K562 (cell line): ENCODE measurements at regions not wholly inside any gene's neighbourhood (a gene's known extent, or its start where the extent isn't known, plus 50 kb on each side); places are given as distances from the start of the nearest gene placed in this dataset.

ENCODE experiments used
- ATAC-seq: fragments of 200-7000 bp; cut with Tn5 transposase; 3 replicates; pipeline ENCODE4 v1.9.1; 2020; ENCODE audit warnings: moderate library complexity
- BruUV-seq: library from RNA; stranded (reverse); fragments of 400-500 nt; replicated peaks from 2 replicates; lab custom pipeline; 2021; lab: Mats Ljungman, UMichigan
- CTCF ChIA-PET: fragments of 300-600 bp; formaldehyde crosslinking; extraction: SDS; loops from one replicate; lab custom pipeline; 2021; ENCODE audit warnings: low intra/inter-chr PET ratio; lab: Yijun Ruan, JAX
- POLR2A ChIA-PET: fragments of 300-600, 350-650 bp; sonication (Branson Sonifier 250); formaldehyde crosslinking; extraction: SDS; loops from one replicate; lab custom pipeline; 2021; ENCODE audit warnings: antibody characterized with exemption, inconsistent platforms; lab: Yijun Ruan, JAX
- DNase-seq, 4 experiments: peaks; one replicate each; pipeline versions ENCODE4 v3.0.0 to v3.0.0-alpha.2; 2011 to 2018; ENCODE audit warnings: low spot score in 3 of 4, mixed read lengths in 3 of 4; ENCODE audit errors: extremely low read depth in 1 of 4
- FAIRE-seq: peaks from 2 replicates; lab custom pipeline; 2011; peaks lifted over from hg19 to GRCh38; lab: Jason Lieb, UNC
- H2AFZ ChIP-seq: 2 replicates; pipeline ENCODE4 v1.6.0; 2011; ENCODE audit warnings: low read depth, low read length, control low read depth, inconsistent platforms
- H3K27ac ChIP-seq: fragments of 200-600 bp; 3 replicates; pipeline ENCODE4 v1.8.0; 2011; ENCODE audit warnings: low read depth, mild to moderate bottlenecking, control low read depth, inconsistent platforms, low read length, moderate library complexity, mixed read lengths; ENCODE audit errors: extremely low read depth
- H3K27me3 ChIP-seq, 2 experiments: fragments of 300-600 bp in 1 of 2; 2 replicates in 1 of 2; 3 replicates in 1 of 2; pipeline versions ENCODE4 v1.6.0 to v1.8.0; 2011; ENCODE audit warnings: inconsistent platforms in 2 of 2, low read length in 2 of 2, mild to moderate bottlenecking in 1 of 2, mixed read lengths in 1 of 2, moderate library complexity in 1 of 2; ENCODE audit not compliant: control insufficient read depth in 2 of 2, insufficient read depth in 2 of 2
- H3K36me3 ChIP-seq: fragments of 300-600 bp; 3 replicates; pipeline ENCODE4 v1.8.0; 2011; ENCODE audit warnings: mild to moderate bottlenecking, low read length, inconsistent platforms; ENCODE audit not compliant: control insufficient read depth, insufficient read depth
- H3K4me1 ChIP-seq, 2 experiments: fragments of 200-600 bp in 1 of 2; replicated peaks in 1 of 2; 2 replicates in 1 of 2; 3 replicates in 1 of 2; pipeline versions ENCODE4 v1.5.1 to v1.8.0; 2011; ENCODE audit warnings: inconsistent platforms in 2 of 2, low read length in 2 of 2, mild to moderate bottlenecking in 1 of 2, mixed read lengths in 1 of 2, moderate library complexity in 1 of 2; ENCODE audit not compliant: control insufficient read depth in 2 of 2, insufficient read depth in 2 of 2
- H3K4me2 ChIP-seq: 2 replicates; pipeline ENCODE4 v1.6.1; 2011; ENCODE audit warnings: low read length, control low read depth, inconsistent platforms, mixed read lengths; ENCODE audit not compliant: insufficient read depth
- H3K4me3 ChIP-seq: fragments of 200-600 bp; sonication (generic), shearing (Covaris generic); 2 replicates; pipeline ENCODE4 v1.5.1; 2016; ENCODE audit warnings: control low read depth, inconsistent platforms
- H3K79me2 ChIP-seq: fragments of 200-600 bp; 3 replicates; pipeline ENCODE4 v1.8.0; 2011; ENCODE audit warnings: low read length, inconsistent platforms; ENCODE audit not compliant: control insufficient read depth, insufficient read depth
- H3K9ac ChIP-seq, 2 experiments: 2 replicates each; pipeline versions ENCODE4 v1.6.0 to v1.6.1; 2011; ENCODE audit warnings: low read depth in 2 of 2, low read length in 2 of 2, control low read depth in 1 of 2, inconsistent platforms in 1 of 2, mild to moderate bottlenecking in 1 of 2, mixed read lengths in 1 of 2; ENCODE audit not compliant: insufficient read depth in 1 of 2
- H3K9me1 ChIP-seq: one replicate; pipeline ENCODE4 v1.6.0; 2011; ENCODE audit warnings: inconsistent platforms, mild to moderate bottlenecking, low read length, moderate library complexity; ENCODE audit not compliant: control insufficient read depth, insufficient read depth
- H3K9me3 ChIP-seq: replicated peaks from 2 replicates; pipeline ENCODE4 v1.5.1; 2011; ENCODE audit warnings: low read depth, low read length, inconsistent platforms; ENCODE audit not compliant: control insufficient read depth, insufficient read depth
- H4K20me1 ChIP-seq: replicated peaks from 2 replicates; pipeline ENCODE4 v1.6.1; 2011; ENCODE audit warnings: low read length, inconsistent platforms, mixed read lengths; ENCODE audit not compliant: control insufficient read depth, insufficient read depth
- C11orf30 ChIP-seq: fragments of 450-650 bp; IDR thresholded peaks from 2 replicates; pipeline ENCODE4 v1.6.1; 2016; ENCODE audit warnings: low read depth, mild to moderate bottlenecking
- CBFA2T2 ChIP-seq: fragments of 450-650 bp; conservative IDR thresholded peaks from 2 replicates; pipeline ENCODE4 v1.6.1; 2017; ENCODE audit warnings: mild to moderate bottlenecking
- DACH1 ChIP-seq: fragments of 450-650 bp; IDR thresholded peaks from 2 replicates; pipeline ENCODE4 v1.6.1; 2018; ENCODE audit not compliant: partially characterized antibody
- EHMT2 ChIP-seq: fragments of 450-650 bp; IDR thresholded peaks from 2 replicates; pipeline ENCODE4 v1.6.1; 2018; ENCODE audit warnings: antibody characterized with exemption
- GATA2 ChIP-seq: sonication (generic); formaldehyde crosslinking; IDR thresholded peaks from 2 replicates; pipeline ENCODE4 v1.4.0; 2020; ENCODE audit warnings: mild to moderate bottlenecking, missing genetic modification reagents
- HMBOX1 ChIP-seq: sonication (generic); IDR thresholded peaks from 2 replicates; pipeline ENCODE4 v1.6.1; 2016
- MAX ChIP-seq: sonication (generic); formaldehyde crosslinking; IDR thresholded peaks from 2 replicates; pipeline ENCODE4 v1.9.0; 2022; ENCODE audit warnings: mild to moderate bottlenecking, missing genetic modification reagents
- MLX ChIP-seq, 2 experiments: fragments of 450-650 bp in 1 of 2; sonication (generic) in 1 of 2; formaldehyde crosslinking; conservative IDR thresholded peaks; 2 replicates each; pipeline versions ENCODE4 v1.4.0 to v1.8.1; 2020 to 2022; ENCODE audit warnings: mild to moderate bottlenecking in 1 of 2, missing genetic modification reagents in 1 of 2
- SFPQ ChIP-seq: fragments of 200-400 bp; formaldehyde crosslinking; IDR thresholded peaks from 2 replicates; pipeline ENCODE4 v1.6.1; 2017; ENCODE audit warnings: mild to moderate bottlenecking, low read depth, low read length, moderate library complexity
- ZBTB34 ChIP-seq: fragments of 250-450 bp; sonication (Bioruptor Pico); IDR thresholded peaks from 2 replicates; pipeline ENCODE4 v1.8.0; 2021; ENCODE audit warnings: mild to moderate bottlenecking, moderate library complexity
- ZNF316 ChIP-seq: fragments of 450-650 bp; IDR thresholded peaks from 2 replicates; pipeline ENCODE4 v1.6.1; 2016
- WGBS: fragments of 100-300 bp; shearing (Covaris generic); methylation state at CpG from one replicate; pipeline ENCODE4 v1.1.6; 2016; ENCODE audit warnings: low coverage, mixed read lengths; ENCODE audit not compliant: insufficient coverage; ENCODE audit errors: missing lambda C conversion rate; 5-methylcytosine and 5-hydroxymethylcytosine counted together
- in situ Hi-C: fragments of 300-500 bp; cut with MboI; formaldehyde crosslinking; loops from 4 replicates; pipeline ENCODE4 v1.15.0; 2018; ENCODE audit warnings: inconsistent platforms, mixed read lengths
- intact Hi-C: fragments of 100-400 bp; cut with micrococcal nuclease; formaldehyde crosslinking; loops from 2 replicates; pipeline ENCODE4 v1.14.2; 2022

- Histone ChIP-seq H2AFZ (peak overlapping the region; percentile 23), H3K9me1 (no peaks in the 10 kb centered on the region), H3K27ac (no peak overlapping the region), H3K79me2 (no peaks in the 10 kb centered on the region), H3K4me1 (peaks cover 0 to 24% of the 10 kb centered on the region in 2 experiments; a peak in 4 of 5 replicates), H3K36me3 (no peaks in the 10 kb centered on the region), H3K27me3 (no peaks in the 10 kb centered on the region), H3K9me3 (peaks cover 8% of the 10 kb centered on the region; the same call in 1 of the 2 replicates), H3K4me3 (no peak overlapping the region), H4K20me1 (no peaks in the 10 kb centered on the region), H3K4me2 (no peak overlapping the region), H3K9ac (no peak overlapping the region)
- in situ Hi-C loops (no loop called here), intact Hi-C loops (no loop called here)
- TF ChIP-seq EHMT2 (no peak), MLX (CRISPR knock-in tag; conservative IDR thresholded peaks at IDR 0.05) (no peak), C11orf30 (no peak), HMBOX1 (no peak)
- ATAC-seq = no peak
- 65% methylated on average over 3 of the region's 3 CpGs for WGBS
- no peak for DNase-seq
- no TSS peak for BruUV-seq
- ChIA-PET CTCF (no interaction called here), POLR2A (no interaction called here)
- no peak for FAIRE-seq
These were observed 374.0 kb downstream of the TNS3 start for GRCh38 chr7:47207956-47208355.

- Histone ChIP-seq H3K4me1 (peaks cover 4 to 10% of the 10 kb centered on the region in 2 experiments; a peak in 3 of 5 replicates), H2AFZ (peak overlapping the region; percentile 69), H4K20me1 (no peaks in the 10 kb centered on the region), H3K36me3 (no peaks in the 10 kb centered on the region), H3K4me2 (no peak overlapping the region; the same call in 1 of the 2 replicates), H3K9ac (no peak overlapping the region), H3K9me3 (no peaks in the 10 kb centered on the region), H3K27me3 (no peaks in the 10 kb centered on the region), H3K4me3 (no peak overlapping the region), H3K27ac (no peak overlapping the region), H3K9me1 (no peaks in the 10 kb centered on the region), H3K79me2 (no peaks in the 10 kb centered on the region)
- FAIRE-seq (peak; percentile 42), ATAC-seq (no peak; the same call in 1 of the 3 replicates), DNase-seq (no peak)
- in situ Hi-C loops = no loop called here
- intact Hi-C loops = no loop called here
- ChIA-PET CTCF (no interaction called here), POLR2A (no interaction called here)
- BruUV-seq = no TSS peak
- WGBS = 11% methylated on average over 2 of the region's 2 CpGs
- TF ChIP-seq MAX (CRISPR knock-in tag) (no peak), C11orf30 (peak; percentile 14; the same call in 1 of the 2 replicates), CBFA2T2 (no peak), ZBTB34 (CRISPR knock-in tag) (no peak), DACH1 (no peak), ZNF316 (peak; percentile 20; the same call in 1 of the 2 replicates), SFPQ (no peak), GATA2 (CRISPR knock-in tag) (no peak)
These were observed 377.2 kb downstream of the TNS3 start for GRCh38 chr7:47204709-47205108.
